ENCODE measurements at regions not wholly inside any gene's neighbourhood (a gene's known extent, or its start where the extent isn't known, plus 50 kb on each side); places are given as distances from the start of the nearest gene placed in this dataset.

GRCh38 chr5:99177796-99178195, 249.0 kb upstream of the CHD1 start:
- TF ChIP-seq EZH2 (IDR thresholded peaks at IDR 0.05; ENCODE audit: low read length, unreplicated experiment) (no peak), EZH2phosphoT487 (IDR thresholded peaks at IDR 0.05; ENCODE audit: borderline replicate concordance, low read length) (no peak)

Data from PC-3 (cell line).